GM23338 (cell line): ENCODE measurements at regions not wholly inside any gene's neighbourhood (a gene's known extent, or its start where the extent isn't known, plus 50 kb on each side); places are given as distances from the start of the nearest gene placed in this dataset.
"Not testable (repeated sequence)": the region's sequence is repeated elsewhere in the genome, so short reads cannot be mapped to it uniquely, and the experiment has no call there.

Experiments used
- ATAC-seq: fragments of 200-7000 bp; cut with Tn5 transposase; 3 replicates; pipeline ENCODE4 v1.9.1; 2020
- DNase-seq: peaks from one replicate; pipeline ENCODE4 v3.0.0-alpha.2; 2015; ENCODE audit warnings: low spot score
- H2AFZ ChIP-seq: fragments of 200-600 bp; sonication (generic); 2 replicates; pipeline ENCODE4 v1.8.0; 2016; ENCODE audit warnings: antibody characterized with exemption, mild to moderate bottlenecking, moderate library complexity
- H3F3A ChIP-seq: fragments of 200-600 bp; sonication (generic); replicated peaks from 2 replicates; pipeline ENCODE4 v1.8.0; 2017; ENCODE audit warnings: antibody characterized with exemption, mixed run types, low read depth
- H3K27ac ChIP-seq: fragments of 200-600 bp; sonication (generic); 2 replicates; pipeline ENCODE4 v1.6.1; 2016; ENCODE audit warnings: low read depth
- H3K27me3 ChIP-seq: fragments of 200-600 bp; sonication (generic); 2 replicates; pipeline ENCODE4 v1.8.0; 2016; ENCODE audit warnings: mild to moderate bottlenecking, mixed run types, moderate library complexity; ENCODE audit not compliant: insufficient read depth
- H3K36me3 ChIP-seq: fragments of 200-600 bp; sonication (generic); 2 replicates; pipeline ENCODE4 v1.8.0; 2016; ENCODE audit warnings: mild to moderate bottlenecking; ENCODE audit not compliant: insufficient read depth
- H3K4me1 ChIP-seq: fragments of 200-600 bp; sonication (generic); 2 replicates; pipeline ENCODE4 v1.8.0; 2016; ENCODE audit warnings: mild to moderate bottlenecking, moderate library complexity; ENCODE audit not compliant: insufficient read depth
- H3K4me2 ChIP-seq: fragments of 200-600 bp; sonication (generic); 2 replicates; pipeline ENCODE4 v1.7.1; 2017; ENCODE audit warnings: mixed run types
- H3K4me3 ChIP-seq: fragments of 200-600 bp; sonication (generic); 2 replicates; pipeline ENCODE4 v1.6.1; 2016; ENCODE audit warnings: mixed run types
- H3K79me2 ChIP-seq: fragments of 200-600 bp; sonication (generic); replicated peaks from 2 replicates; pipeline ENCODE4 v1.8.0; 2017; ENCODE audit warnings: mild to moderate bottlenecking; ENCODE audit not compliant: insufficient read depth
- H3K9me2 ChIP-seq: fragments of 200-600 bp; sonication (generic); 2 replicates; pipeline ENCODE4 v1.8.0; 2017; ENCODE audit not compliant: insufficient read depth
- H4K20me1 ChIP-seq: fragments of 200-600 bp; sonication (generic); replicated peaks from 2 replicates; pipeline ENCODE4 v1.8.0; 2017; ENCODE audit warnings: mild to moderate bottlenecking; ENCODE audit not compliant: insufficient read depth
- H3K27ac Mint-ChIP-seq: 2 replicates; pipeline ENCODE4 v1.8.0; 2020; ENCODE audit warnings: inconsistent platforms, mild to moderate bottlenecking, moderate library complexity, mixed read lengths
- H3K27me3 Mint-ChIP-seq: 3 replicates; pipeline ENCODE4 v1.8.0; 2022; ENCODE audit warnings: low read depth, mild to moderate bottlenecking, moderate library complexity, mixed read lengths, inconsistent platforms; ENCODE audit not compliant: insufficient read depth, poor library complexity
- H3K36me3 Mint-ChIP-seq: 3 replicates; pipeline ENCODE4 v1.8.0; 2021; ENCODE audit warnings: low read depth, mild to moderate bottlenecking, inconsistent platforms, moderate library complexity, mixed read lengths
- H3K4me1 Mint-ChIP-seq: 3 replicates; pipeline ENCODE4 v1.8.0; 2020; ENCODE audit warnings: mild to moderate bottlenecking, inconsistent platforms, mixed read lengths
- H3K4me3 Mint-ChIP-seq: 3 replicates; pipeline ENCODE4 v1.8.0; 2021; ENCODE audit warnings: moderate library complexity, mild to moderate bottlenecking, inconsistent platforms, mixed read lengths
- H3K9me3 Mint-ChIP-seq: 3 replicates; pipeline ENCODE4 v1.8.0; 2020; ENCODE audit warnings: moderate library complexity, mild to moderate bottlenecking, inconsistent platforms, mixed read lengths
- JUNB ChIP-seq: IDR thresholded peaks from one replicate; pipeline ENCODE4 v1.6.1; 2016; ENCODE audit warnings: antibody characterized with exemption; ENCODE audit not compliant: unreplicated experiment
- POLR2AphosphoS5 ChIP-seq: IDR thresholded peaks from 2 replicates; pipeline ENCODE4 v1.6.1; 2016; ENCODE audit warnings: antibody characterized with exemption, low read depth
- ZNF114 ChIP-seq: fragments of 250-450 bp; sonication (Bioruptor Pico); IDR thresholded peaks from 2 replicates; pipeline ENCODE4 v1.5.0; 2020; ENCODE audit warnings: mild to moderate bottlenecking, moderate library complexity
- ZNF331 ChIP-seq: fragments of 250-450 bp; sonication (Bioruptor Pico); IDR thresholded peaks from 2 replicates; pipeline ENCODE4 v1.5.0; 2020; ENCODE audit warnings: low read depth, mild to moderate bottlenecking, moderate library complexity
- ZNF462 ChIP-seq: fragments of 250-450 bp; sonication (Bioruptor Pico); IDR thresholded peaks from 2 replicates; pipeline ENCODE4 v1.5.0; 2020; ENCODE audit warnings: mild to moderate bottlenecking, moderate library complexity
- TF ChIP-seq, protein P1 (sequence below), 2 experiments: fragments of 200-600 bp in 1 of 2; sonication (generic) in 1 of 2; conservative IDR thresholded peaks; 2 replicates each; pipeline versions ENCODE4 v1.5.1 to v1.6.1; 2016 to 2017; ENCODE audit warnings: antibody characterized with exemption in 2 of 2, low read depth in 2 of 2, mild to moderate bottlenecking in 2 of 2, moderate library complexity in 1 of 2

GRCh38 chr6:168188369-168189199, 109.6 kb upstream of the FRMD1 start:
- Histone ChIP-seq H3K79me2 (no peaks in the 10 kb centered on the region), H3K9me2 (peaks cover 7% of the 10 kb centered on the region; the same call in 1 of the 2 replicates), H3K27ac (no peak overlapping the region), H3K4me2 (no peak overlapping the region), H3K4me1 (no peaks in the 10 kb centered on the region), H4K20me1 (no peaks in the 10 kb centered on the region), H3K36me3 (no peaks in the 10 kb centered on the region), H3K27me3 (no peaks in the 10 kb centered on the region), H3K4me3 (no peak overlapping the region), H2AFZ (no peak overlapping the region), H3F3A (no peaks in the 10 kb centered on the region)
- TF ChIP-seq ZNF331 (CRISPR knock-in tag), result no peak
- Mint-ChIP-seq H3K27me3 (peaks cover 17% of the 10 kb centered on the region), H3K36me3 (peaks cover 6% of the 10 kb centered on the region; the same call in 1 of the 3 replicates), H3K4me3 (no peak overlapping the region), H3K4me1 (peaks cover 12% of the 10 kb centered on the region), H3K27ac (no peak overlapping the region), H3K9me3 (peaks cover 21% of the 10 kb centered on the region)
- DNase-seq, result no peak
- ATAC-seq, result no peak

DNA sequence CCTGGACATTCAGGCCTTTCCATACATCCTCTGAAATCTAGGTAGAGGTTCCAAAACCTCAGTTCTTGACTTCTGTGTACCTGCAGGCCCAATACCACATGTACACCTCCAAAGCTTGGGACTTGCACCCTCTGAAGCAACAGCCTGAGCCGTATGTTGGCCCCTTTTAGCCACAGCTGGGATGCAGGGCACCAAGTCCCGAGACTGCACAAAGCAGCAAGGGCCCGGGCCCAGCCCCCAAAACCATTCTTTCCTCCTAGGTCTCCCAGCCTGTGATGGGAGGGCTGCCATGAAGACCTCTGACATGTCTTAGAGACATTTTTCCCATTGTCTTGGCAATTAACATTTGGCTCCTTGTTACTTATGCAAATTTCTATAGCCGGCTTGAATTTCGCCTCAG, 107.4 kb upstream of the FRMD1 start:
- Histone ChIP-seq H2AFZ (no peak overlapping the region), H3K27ac (no peak overlapping the region), H3K79me2 (no peaks in the 10 kb centered on the region), H3K9me2 (peaks cover 7% of the 10 kb centered on the region; the same call in 1 of the 2 replicates), H3K36me3 (no peaks in the 10 kb centered on the region), H3K4me2 (no peak overlapping the region), H3K4me1 (peaks cover 14% of the 10 kb centered on the region; the same call in 1 of the 2 replicates), H3K27me3 (no peaks in the 10 kb centered on the region), H3K4me3 (no peak overlapping the region), H3F3A (no peaks in the 10 kb centered on the region), H4K20me1 (no peaks in the 10 kb centered on the region)
- peaks cover 21% of the 10 kb centered on the region for H3K9me3 Mint-ChIP-seq
- H3K27ac Mint-ChIP-seq, result no peak overlapping the region
- TF ChIP-seq POLR2AphosphoS5 (no peak), ZNF462 (no peak), JUNB (no peak), ZNF114 (no peak)
- TF ChIP-seq, protein P1, sequence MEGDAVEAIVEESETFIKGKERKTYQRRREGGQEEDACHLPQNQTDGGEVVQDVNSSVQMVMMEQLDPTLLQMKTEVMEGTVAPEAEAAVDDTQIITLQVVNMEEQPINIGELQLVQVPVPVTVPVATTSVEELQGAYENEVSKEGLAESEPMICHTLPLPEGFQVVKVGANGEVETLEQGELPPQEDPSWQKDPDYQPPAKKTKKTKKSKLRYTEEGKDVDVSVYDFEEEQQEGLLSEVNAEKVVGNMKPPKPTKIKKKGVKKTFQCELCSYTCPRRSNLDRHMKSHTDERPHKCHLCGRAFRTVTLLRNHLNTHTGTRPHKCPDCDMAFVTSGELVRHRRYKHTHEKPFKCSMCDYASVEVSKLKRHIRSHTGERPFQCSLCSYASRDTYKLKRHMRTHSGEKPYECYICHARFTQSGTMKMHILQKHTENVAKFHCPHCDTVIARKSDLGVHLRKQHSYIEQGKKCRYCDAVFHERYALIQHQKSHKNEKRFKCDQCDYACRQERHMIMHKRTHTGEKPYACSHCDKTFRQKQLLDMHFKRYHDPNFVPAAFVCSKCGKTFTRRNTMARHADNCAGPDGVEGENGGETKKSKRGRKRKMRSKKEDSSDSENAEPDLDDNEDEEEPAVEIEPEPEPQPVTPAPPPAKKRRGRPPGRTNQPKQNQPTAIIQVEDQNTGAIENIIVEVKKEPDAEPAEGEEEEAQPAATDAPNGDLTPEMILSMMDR (conservative IDR thresholded peaks at IDR 0.05; ENCODE audit: low read depth in 2 of 2), result no peak
- DNase-seq (no peak), ATAC-seq (no peak)
- peaks cover 16% of the 10 kb centered on the region for H3K4me1 Mint-ChIP-seq
- peaks cover 4% of the 10 kb centered on the region for H3K27me3 Mint-ChIP-seq
- peaks cover 6% of the 10 kb centered on the region; the same call in 2 of the 3 replicates for H3K36me3 Mint-ChIP-seq
- H3K4me3 Mint-ChIP-seq, result no peak overlapping the region

- not testable (repeated sequence) for H3K4me3 Mint-ChIP-seq
- H3K4me1 Mint-ChIP-seq, result peaks cover 20% of the 10 kb centered on the region
Measured at GRCh38 chr6:168186018-168186417, 107.0 kb upstream of the FRMD1 start.

More at GRCh38 chr6:168186018-168186417, 107.0 kb upstream of the FRMD1 start:
- not testable (repeated sequence) for H3K9me2 ChIP-seq, H3K4me2 ChIP-seq, ATAC-seq, H3K27me3 Mint-ChIP-seq, H3F3A ChIP-seq, H3K27me3 ChIP-seq, H3K79me2 ChIP-seq, H3K36me3 ChIP-seq, DNase-seq, H4K20me1 ChIP-seq, H3K36me3 Mint-ChIP-seq, H3K4me3 ChIP-seq, H3K27ac Mint-ChIP-seq, H3K27ac ChIP-seq, H2AFZ ChIP-seq
- peaks cover 21% of the 10 kb centered on the region for H3K9me3 Mint-ChIP-seq
- peaks cover 16% of the 10 kb centered on the region for H3K4me1 ChIP-seq
